ENCODE measurements at regions not wholly inside any gene's neighbourhood (a gene's known extent, or its start where the extent isn't known, plus 50 kb on each side); places are given as distances from the start of the nearest gene placed in this dataset.

DNA sequence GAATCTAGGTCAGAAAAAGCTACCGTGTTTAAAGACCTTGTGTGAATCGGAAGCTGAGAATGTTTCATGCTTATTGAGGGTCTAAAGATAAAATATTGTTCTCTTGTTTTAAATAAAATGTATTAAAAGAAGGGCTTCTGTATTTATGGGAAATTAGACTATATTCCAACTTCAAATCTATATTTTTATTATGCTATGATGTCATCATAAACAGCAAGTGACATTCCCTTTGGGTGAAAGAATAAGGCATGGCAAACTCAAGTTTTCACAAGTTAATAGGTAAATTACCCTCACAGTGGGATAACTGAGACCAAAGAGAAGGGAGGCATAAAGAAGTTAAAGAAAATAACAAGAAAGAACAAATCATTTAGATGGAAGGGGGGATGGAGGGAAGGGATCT lies 333.8 kb upstream of the NR5A2 start:
- Histone ChIP-seq H3K4me1 (ENCODE audit: control insufficient read depth in 2 of 2, insufficient read depth in 2 of 2, low read length in 1 of 2) (no peaks in the 10 kb centered on the region), H3K27me3 (ENCODE audit: control insufficient read depth in 1 of 2, insufficient read depth in 2 of 2, low read length in 2 of 2) (no peaks in the 10 kb centered on the region), H3K9me3 (ENCODE audit: control insufficient read depth in 2 of 2, insufficient read depth in 1 of 2, low read depth in 1 of 2, low read length in 1 of 2) (no peaks in the 10 kb centered on the region), H3K36me3 (ENCODE audit: control insufficient read depth in 2 of 2, insufficient read depth in 2 of 2, low read length in 1 of 2) (no peaks in the 10 kb centered on the region), H3K27ac (ENCODE audit: low read depth in 2 of 2, low read length in 1 of 2) (no peak overlapping the region), H3K4me3 (ENCODE audit: low read depth in 1 of 2, low read length in 2 of 2) (no peak overlapping the region)
- WGBS, 2 donors = 93 to 94% methylated on average over 2 of the region's 2 CpGs

- WGBS, 2 donors = 81 to 82% methylated on average over 2 of the region's 2 CpGs
- H3K36me3 ChIP-seq (ENCODE audit: control insufficient read depth in 2 of 2, insufficient read depth in 2 of 2, low read length in 1 of 2) = no peaks in the 10 kb centered on the region
- no peaks in the 10 kb centered on the region for H3K9me3 ChIP-seq (ENCODE audit: control insufficient read depth in 2 of 2, insufficient read depth in 1 of 2, low read depth in 1 of 2, low read length in 1 of 2)
- no peak overlapping the region for H3K27ac ChIP-seq (ENCODE audit: low read depth in 2 of 2, low read length in 1 of 2)
- no peaks in the 10 kb centered on the region for H3K27me3 ChIP-seq (ENCODE audit: control insufficient read depth in 1 of 2, insufficient read depth in 2 of 2, low read length in 2 of 2)
- H3K4me3 ChIP-seq (ENCODE audit: low read depth in 1 of 2, low read length in 2 of 2) = no peak overlapping the region
- H3K4me1 ChIP-seq (ENCODE audit: control insufficient read depth in 2 of 2, insufficient read depth in 2 of 2, low read length in 1 of 2) = no peaks in the 10 kb centered on the region
Measured at GRCh38 chr1:199696225-199696624, 331.3 kb upstream of the NR5A2 start.

GRCh38 chr1:199698222-199698621 lies 329.3 kb upstream of the NR5A2 start:
- Histone ChIP-seq H3K4me1 (ENCODE audit: control insufficient read depth in 2 of 2, insufficient read depth in 2 of 2, low read length in 1 of 2) (no peaks in the 10 kb centered on the region), H3K27me3 (ENCODE audit: control insufficient read depth in 1 of 2, insufficient read depth in 2 of 2, low read length in 2 of 2) (no peaks in the 10 kb centered on the region), H3K36me3 (ENCODE audit: control insufficient read depth in 2 of 2, insufficient read depth in 2 of 2, low read length in 1 of 2) (no peaks in the 10 kb centered on the region), H3K9me3 (ENCODE audit: control insufficient read depth in 2 of 2, insufficient read depth in 1 of 2, low read depth in 1 of 2, low read length in 1 of 2) (no peaks in the 10 kb centered on the region), H3K4me3 (ENCODE audit: low read depth in 1 of 2, low read length in 2 of 2) (no peak overlapping the region), H3K27ac (ENCODE audit: low read depth in 2 of 2, low read length in 1 of 2) (no peak overlapping the region)

DNA sequence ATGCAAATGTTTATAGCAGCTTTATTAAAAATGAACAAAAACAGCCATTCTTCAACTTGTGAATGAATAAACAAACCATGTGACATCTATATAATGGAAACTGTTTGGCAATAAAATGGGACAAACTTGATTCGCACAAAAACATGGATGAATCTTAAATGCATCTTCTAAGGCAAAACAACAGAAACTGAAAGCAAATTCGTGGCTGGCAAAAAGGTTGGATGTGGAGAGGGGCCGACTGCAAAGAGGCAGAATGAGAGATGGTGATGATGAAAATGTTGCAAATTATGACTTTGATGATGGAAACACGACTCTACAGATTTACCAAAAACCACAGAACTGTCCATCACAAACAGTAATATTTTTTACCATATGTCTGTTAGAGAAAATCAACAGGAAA lies 327.0 kb upstream of the NR5A2 start:
- WGBS, 2 donors = 72 to 81% methylated on average over 4 of the region's 4 CpGs
- H3K4me3 ChIP-seq (ENCODE audit: low read depth in 1 of 2, low read length in 2 of 2) = no peak overlapping the region

GRCh38 chr1:199701726-199702125 lies 325.8 kb upstream of the NR5A2 start:
- no peak overlapping the region for H3K4me3 ChIP-seq (ENCODE audit: low read depth in 1 of 2, low read length in 2 of 2)
- 68 to 82% methylated on average over 2 of the region's 2 CpGs for WGBS, 2 donors

More for the DNA sequence above, 327.0 kb upstream of the NR5A2 start:
- Histone ChIP-seq H3K36me3 (ENCODE audit: control insufficient read depth in 2 of 2, insufficient read depth in 2 of 2, low read length in 1 of 2) (no peaks in the 10 kb centered on the region), H3K9me3 (ENCODE audit: control insufficient read depth in 2 of 2, insufficient read depth in 1 of 2, low read depth in 1 of 2, low read length in 1 of 2) (no peaks in the 10 kb centered on the region), H3K4me1 (ENCODE audit: control insufficient read depth in 2 of 2, insufficient read depth in 2 of 2, low read length in 1 of 2) (no peaks in the 10 kb centered on the region), H3K27ac (ENCODE audit: low read depth in 2 of 2, low read length in 1 of 2) (no peak overlapping the region), H3K27me3 (ENCODE audit: control insufficient read depth in 1 of 2, insufficient read depth in 2 of 2, low read length in 2 of 2) (peaks cover 0 to 2% of the 10 kb centered on the region in 2 donors)

GRCh38 chr1:199704231-199704630 lies 323.3 kb upstream of the NR5A2 start:
- no peaks in the 10 kb centered on the region for H3K36me3 ChIP-seq (ENCODE audit: control insufficient read depth in 2 of 2, insufficient read depth in 2 of 2, low read length in 1 of 2)
- H3K27ac ChIP-seq (ENCODE audit: low read depth in 2 of 2, low read length in 1 of 2) = no peak overlapping the region
- no peak overlapping the region for H3K4me3 ChIP-seq (ENCODE audit: low read depth in 1 of 2, low read length in 2 of 2)
- no peaks in the 10 kb centered on the region for H3K9me3 ChIP-seq (ENCODE audit: control insufficient read depth in 2 of 2, insufficient read depth in 1 of 2, low read depth in 1 of 2, low read length in 1 of 2)
- no peaks in the 10 kb centered on the region for H3K4me1 ChIP-seq (ENCODE audit: control insufficient read depth in 2 of 2, insufficient read depth in 2 of 2, low read length in 1 of 2)
- peaks cover 0 to 2% of the 10 kb centered on the region in 2 donors for H3K27me3 ChIP-seq (ENCODE audit: control insufficient read depth in 1 of 2, insufficient read depth in 2 of 2, low read length in 2 of 2)

More at GRCh38 chr1:199701726-199702125, 325.8 kb upstream of the NR5A2 start:
- Histone ChIP-seq H3K27ac (ENCODE audit: low read depth in 2 of 2, low read length in 1 of 2) (no peak overlapping the region), H3K27me3 (ENCODE audit: control insufficient read depth in 1 of 2, insufficient read depth in 2 of 2, low read length in 2 of 2) (peaks cover 0 to 2% of the 10 kb centered on the region in 2 donors), H3K4me1 (ENCODE audit: control insufficient read depth in 2 of 2, insufficient read depth in 2 of 2, low read length in 1 of 2) (no peaks in the 10 kb centered on the region), H3K9me3 (ENCODE audit: control insufficient read depth in 2 of 2, insufficient read depth in 1 of 2, low read depth in 1 of 2, low read length in 1 of 2) (no peaks in the 10 kb centered on the region), H3K36me3 (ENCODE audit: control insufficient read depth in 2 of 2, insufficient read depth in 2 of 2, low read length in 1 of 2) (no peaks in the 10 kb centered on the region)

DNA sequence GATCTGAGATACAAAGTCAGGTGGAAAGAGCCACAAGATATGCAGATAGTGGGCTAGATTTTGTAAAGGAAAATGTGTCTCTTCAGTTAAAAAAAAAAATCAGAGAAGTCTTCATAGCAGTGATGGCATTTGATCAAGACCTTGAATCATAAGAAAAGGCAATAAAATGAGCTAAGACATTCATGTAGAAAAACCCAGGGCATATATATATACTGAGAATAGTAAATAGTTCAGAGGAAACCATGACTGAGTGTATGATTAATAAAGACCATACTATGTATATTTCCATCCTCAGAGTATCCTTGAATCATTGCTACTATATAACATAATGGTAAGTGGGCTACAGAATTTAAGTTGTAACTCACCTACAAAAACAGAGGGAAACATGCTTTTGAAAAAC lies 321.7 kb upstream of the NR5A2 start:
- no peak overlapping the region for H3K4me3 ChIP-seq (ENCODE audit: low read depth in 1 of 2, low read length in 2 of 2)
- H3K4me1 ChIP-seq (ENCODE audit: control insufficient read depth in 2 of 2, insufficient read depth in 2 of 2, low read length in 1 of 2) = no peaks in the 10 kb centered on the region
- no peaks in the 10 kb centered on the region for H3K36me3 ChIP-seq (ENCODE audit: control insufficient read depth in 2 of 2, insufficient read depth in 2 of 2, low read length in 1 of 2)
- H3K27ac ChIP-seq (ENCODE audit: low read depth in 2 of 2, low read length in 1 of 2) = no peak overlapping the region
- peaks cover 0 to 2% of the 10 kb centered on the region in 2 donors for H3K27me3 ChIP-seq (ENCODE audit: control insufficient read depth in 1 of 2, insufficient read depth in 2 of 2, low read length in 2 of 2)
- H3K9me3 ChIP-seq (ENCODE audit: control insufficient read depth in 2 of 2, insufficient read depth in 1 of 2, low read depth in 1 of 2, low read length in 1 of 2) = peaks cover 2% of the 10 kb centered on the region in 2 donors

- Histone ChIP-seq H3K27me3 (ENCODE audit: control insufficient read depth in 1 of 2, insufficient read depth in 2 of 2, low read length in 2 of 2) (peaks cover 0 to 2% of the 10 kb centered on the region in 2 donors), H3K9me3 (ENCODE audit: control insufficient read depth in 2 of 2, insufficient read depth in 1 of 2, low read depth in 1 of 2, low read length in 1 of 2) (peaks cover 2% of the 10 kb centered on the region in 2 donors), H3K27ac (ENCODE audit: low read depth in 2 of 2, low read length in 1 of 2) (no peak overlapping the region), H3K36me3 (ENCODE audit: control insufficient read depth in 2 of 2, insufficient read depth in 2 of 2, low read length in 1 of 2) (no peaks in the 10 kb centered on the region), H3K4me1 (ENCODE audit: control insufficient read depth in 2 of 2, insufficient read depth in 2 of 2, low read length in 1 of 2) (no peaks in the 10 kb centered on the region), H3K4me3 (ENCODE audit: low read depth in 1 of 2, low read length in 2 of 2) (no peak overlapping the region)
- 71 to 79% methylated on average over 4 of the region's 5 CpGs for WGBS, 2 donors
Measured at GRCh38 chr1:199706826-199707606, 320.5 kb upstream of the NR5A2 start.

- WGBS, 2 donors = 81 to 87% methylated on average over 2 of the region's 2 CpGs
- peaks cover 2% of the 10 kb centered on the region in 2 donors for H3K9me3 ChIP-seq (ENCODE audit: control insufficient read depth in 2 of 2, insufficient read depth in 1 of 2, low read depth in 1 of 2, low read length in 1 of 2)
- H3K4me3 ChIP-seq (ENCODE audit: low read depth in 1 of 2, low read length in 2 of 2) = no peak overlapping the region
- no peak overlapping the region for H3K27ac ChIP-seq (ENCODE audit: low read depth in 2 of 2, low read length in 1 of 2)
- no peaks in the 10 kb centered on the region for H3K36me3 ChIP-seq (ENCODE audit: control insufficient read depth in 2 of 2, insufficient read depth in 2 of 2, low read length in 1 of 2)
- no peaks in the 10 kb centered on the region for H3K4me1 ChIP-seq (ENCODE audit: control insufficient read depth in 2 of 2, insufficient read depth in 2 of 2, low read length in 1 of 2)
- H3K27me3 ChIP-seq (ENCODE audit: control insufficient read depth in 1 of 2, insufficient read depth in 2 of 2, low read length in 2 of 2) = no peaks in the 10 kb centered on the region
Measured at GRCh38 chr1:199710974-199711373, 316.5 kb upstream of the NR5A2 start.

GRCh38 chr1:199716729-199717128 lies 310.8 kb upstream of the NR5A2 start:
- Histone ChIP-seq H3K4me3 (ENCODE audit: low read depth in 1 of 2, low read length in 2 of 2) (no peak overlapping the region), H3K4me1 (ENCODE audit: control insufficient read depth in 2 of 2, insufficient read depth in 2 of 2, low read length in 1 of 2) (no peaks in the 10 kb centered on the region), H3K9me3 (ENCODE audit: control insufficient read depth in 2 of 2, insufficient read depth in 1 of 2, low read depth in 1 of 2, low read length in 1 of 2) (no peaks in the 10 kb centered on the region), H3K27ac (ENCODE audit: low read depth in 2 of 2, low read length in 1 of 2) (no peak overlapping the region), H3K27me3 (ENCODE audit: control insufficient read depth in 1 of 2, insufficient read depth in 2 of 2, low read length in 2 of 2) (no peaks in the 10 kb centered on the region), H3K36me3 (ENCODE audit: control insufficient read depth in 2 of 2, insufficient read depth in 2 of 2, low read length in 1 of 2) (no peaks in the 10 kb centered on the region)
- 61 to 78% methylated on average over 1 of the region's 1 CpG for WGBS, 2 donors

Measured in esophagus (tissue), 2 donors.